GM21737 (cell line): ENCODE measurements at regions not wholly inside any gene's neighbourhood (a gene's known extent, or its start where the extent isn't known, plus 50 kb on each side); places are given as distances from the start of the nearest gene placed in this dataset.
"Not testable (repeated sequence)": the region's sequence is repeated elsewhere in the genome, so short reads cannot be mapped to it uniquely, and the experiment has no call there.

Experiments used
- ATAC-seq: cut with Tn5 transposase; IDR thresholded peaks from one replicate; pipeline ENCODE4 v1.9.1; 2021; ENCODE audit warnings: mild to moderate bottlenecking, moderate library complexity; ENCODE audit not compliant: unreplicated experiment

DNA sequence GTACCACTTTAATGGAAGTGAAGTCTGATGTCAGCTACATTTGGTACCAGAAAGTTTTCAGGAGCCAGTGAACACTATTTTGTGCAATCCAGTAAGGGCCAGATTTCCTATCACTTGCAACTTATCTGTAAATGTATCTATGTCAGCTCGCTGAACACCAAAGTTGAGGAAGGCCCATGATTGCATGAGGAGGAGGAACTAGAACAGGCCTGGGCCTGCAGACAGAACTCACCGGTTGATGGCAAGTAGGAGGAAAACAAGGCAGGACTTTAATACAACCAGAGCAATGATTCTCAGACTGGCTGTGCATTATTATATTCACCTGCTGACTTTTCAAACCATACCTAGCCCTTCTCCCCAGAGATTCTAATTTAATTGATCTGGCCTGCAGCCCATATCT is 540.2 kb downstream of the CETN3 start:
- no peak for ATAC-seq

DNA sequence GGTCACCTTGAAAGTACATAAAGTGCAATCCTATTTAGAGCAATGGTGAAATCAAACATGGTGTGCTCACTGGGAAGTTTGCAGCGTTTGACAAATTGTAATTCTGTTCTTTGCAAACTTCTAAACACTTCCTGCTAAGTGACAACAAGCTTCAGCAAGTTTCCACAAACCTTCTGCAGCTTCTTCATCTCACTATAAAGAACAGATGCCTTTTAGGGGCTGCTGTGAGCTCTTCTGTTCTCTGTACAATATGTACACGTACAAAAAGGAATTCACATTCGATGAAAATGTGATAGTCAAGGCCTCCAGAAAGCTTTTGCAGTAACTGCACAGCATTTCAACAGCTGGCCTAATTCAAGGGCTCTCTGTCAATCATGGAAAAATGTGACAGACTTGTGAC is 543.1 kb downstream of the CETN3 start:
- ATAC-seq: no peak

- ATAC-seq: no peak
Observed at GRCh38 chr5:89864941-89865340, 544.6 kb downstream of the CETN3 start.

DNA sequence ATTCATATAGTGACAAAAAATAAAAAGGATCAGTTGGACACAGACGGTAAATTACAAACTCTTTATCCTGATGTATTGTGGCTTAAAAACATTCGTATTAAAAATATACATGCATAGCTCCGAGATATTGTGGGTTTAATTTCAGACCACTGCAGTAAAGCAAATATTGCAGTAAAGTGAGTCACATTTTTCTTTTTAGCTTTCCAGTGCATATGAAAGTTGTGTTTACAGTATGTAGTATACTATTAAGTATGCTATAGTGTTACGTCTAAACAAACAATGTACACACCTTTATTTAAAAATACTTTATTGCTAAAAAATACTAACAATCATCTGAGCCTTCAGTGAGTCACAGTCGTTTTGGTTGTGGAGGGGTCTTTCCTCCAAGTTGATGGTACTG is 551.8 kb downstream of the CETN3 start:
- no peak for ATAC-seq

GRCh38 chr5:89855417-89855816 is 554.1 kb downstream of the CETN3 start:
- ATAC-seq: no peak

- no peak for ATAC-seq
Observed at GRCh38 chr5:89851911-89852310, 557.6 kb downstream of the CETN3 start.

DNA sequence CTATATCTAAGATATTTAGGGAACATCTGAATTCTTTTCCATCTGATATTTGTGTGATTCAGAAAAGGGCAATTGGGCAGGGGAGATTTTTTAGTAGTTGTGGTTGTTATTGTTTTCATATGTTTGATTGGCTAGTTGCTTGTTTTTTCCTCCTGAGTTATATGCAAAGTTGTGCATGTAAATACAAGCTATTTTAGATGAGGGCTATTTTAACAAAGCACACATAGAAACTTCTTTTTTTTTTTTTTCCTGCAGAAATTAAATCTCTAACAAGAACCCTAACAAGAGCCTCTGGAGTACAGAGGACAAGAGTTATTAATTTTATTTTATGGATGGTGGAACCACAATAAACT is 559.1 kb downstream of the CETN3 start:
- ATAC-seq: no peak

DNA sequence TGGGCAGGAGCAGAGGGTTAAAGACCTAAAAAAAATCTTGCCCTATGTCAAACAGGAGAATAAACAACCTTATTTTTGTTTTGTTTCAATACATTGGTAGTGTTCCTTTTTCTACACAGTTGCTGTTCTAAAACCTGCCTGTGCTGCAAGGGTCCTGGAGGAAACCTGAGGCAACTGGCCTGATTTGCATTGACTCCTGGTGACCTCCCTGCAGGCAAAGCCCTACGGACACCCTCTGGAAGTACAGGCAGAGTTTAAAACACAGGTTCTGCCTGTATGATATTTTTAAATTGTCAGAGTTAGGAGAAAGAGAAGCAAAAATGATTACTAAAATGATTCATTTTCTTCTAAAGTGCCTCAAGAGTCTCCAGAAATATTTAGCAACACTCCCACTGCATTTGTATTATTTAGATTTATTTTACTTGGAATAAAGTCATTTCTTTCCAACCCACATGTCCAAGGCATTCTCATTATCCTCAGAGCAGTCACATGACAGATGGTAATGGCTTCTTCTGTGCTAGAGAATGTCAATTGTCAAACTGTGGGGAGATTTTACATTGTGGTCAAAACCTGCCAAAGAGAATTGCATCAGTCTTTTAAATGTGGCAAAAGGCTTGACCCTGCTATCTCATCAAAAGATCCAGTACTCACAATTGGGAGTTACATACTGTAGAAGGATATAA is 559.6 kb downstream of the CETN3 start:
- no peak for ATAC-seq

DNA sequence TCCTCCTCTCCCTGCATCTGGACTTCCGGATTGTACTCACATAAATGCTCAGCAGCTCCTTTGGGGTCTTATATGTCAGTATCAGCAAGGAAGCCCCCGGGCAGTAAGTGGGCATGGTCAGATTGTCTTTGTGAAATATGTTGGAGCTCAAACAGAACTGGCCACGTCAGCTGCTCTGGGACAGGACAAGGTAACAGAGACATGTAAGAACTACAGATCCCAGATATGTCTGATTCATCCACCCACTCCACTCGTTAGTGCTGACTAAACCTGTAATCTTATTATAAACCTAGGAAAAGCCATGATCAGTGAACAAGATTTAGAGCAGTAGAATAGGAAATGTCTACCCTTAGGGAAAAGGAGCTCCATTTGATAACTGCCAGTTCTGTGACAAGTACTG is 561.8 kb downstream of the CETN3 start:
- ATAC-seq: no peak

DNA sequence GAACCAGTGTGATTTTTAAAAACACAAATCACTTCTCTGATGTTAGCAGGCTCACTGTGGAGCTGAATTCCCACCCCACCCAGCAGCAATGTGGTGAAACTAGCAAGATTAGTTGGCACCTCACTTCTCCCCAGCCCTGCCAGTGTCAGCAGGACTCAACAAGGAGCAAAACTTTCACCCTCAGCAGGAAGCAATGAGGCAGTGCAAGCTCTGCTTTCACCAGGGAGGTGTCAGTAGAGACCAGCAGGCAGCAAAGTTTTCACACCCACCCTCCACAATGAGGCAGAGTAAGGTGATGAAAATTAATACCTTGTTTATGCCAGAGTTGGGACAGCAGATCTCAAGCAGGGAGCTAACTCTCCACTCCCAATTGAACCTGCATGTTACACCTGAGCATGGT is 565.0 kb downstream of the CETN3 start:
- ATAC-seq: no peak

DNA sequence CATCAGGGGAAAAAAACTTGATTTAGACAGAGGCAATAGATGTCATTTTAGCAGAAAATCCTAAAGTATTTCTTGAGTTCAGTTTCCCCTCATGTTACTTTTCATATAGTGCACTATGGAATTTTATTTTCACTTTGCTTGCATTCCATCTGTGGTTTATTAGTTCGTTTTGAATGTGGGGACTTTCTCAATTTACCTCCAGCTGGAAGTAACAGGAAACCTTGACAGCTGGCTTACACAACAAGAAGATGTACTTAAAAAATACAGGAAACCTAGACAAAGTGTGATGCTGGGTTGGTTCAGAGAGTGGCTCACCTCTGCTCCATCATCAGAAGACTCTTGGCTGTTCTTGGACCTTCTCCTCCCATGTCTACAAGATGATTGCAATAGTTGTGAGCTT is 567.0 kb downstream of the CETN3 start:
- ATAC-seq: no peak

GRCh38 chr5:89840906-89841305 is 568.6 kb downstream of the CETN3 start:
- no peak for ATAC-seq

DNA sequence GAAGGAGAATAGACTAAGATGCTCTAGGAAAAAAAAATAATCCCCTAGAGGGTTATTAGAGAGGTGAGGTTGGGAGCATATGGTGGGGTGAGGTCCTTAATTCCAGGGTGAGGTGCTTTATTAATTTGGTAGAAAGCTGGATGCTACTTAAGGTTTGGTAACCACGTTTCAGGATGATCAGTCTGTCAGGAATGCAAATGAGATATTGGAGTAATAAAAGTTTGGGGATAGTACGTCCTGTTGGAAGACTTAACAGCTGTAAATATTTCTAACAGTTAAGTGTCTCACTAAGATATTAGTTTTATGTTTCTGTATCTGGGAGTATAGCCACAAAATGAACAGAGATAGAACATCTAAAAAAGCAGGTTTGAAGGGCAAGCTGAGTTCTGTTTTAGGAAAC is 578.9 kb downstream of the CETN3 start:
- no peak for ATAC-seq

DNA sequence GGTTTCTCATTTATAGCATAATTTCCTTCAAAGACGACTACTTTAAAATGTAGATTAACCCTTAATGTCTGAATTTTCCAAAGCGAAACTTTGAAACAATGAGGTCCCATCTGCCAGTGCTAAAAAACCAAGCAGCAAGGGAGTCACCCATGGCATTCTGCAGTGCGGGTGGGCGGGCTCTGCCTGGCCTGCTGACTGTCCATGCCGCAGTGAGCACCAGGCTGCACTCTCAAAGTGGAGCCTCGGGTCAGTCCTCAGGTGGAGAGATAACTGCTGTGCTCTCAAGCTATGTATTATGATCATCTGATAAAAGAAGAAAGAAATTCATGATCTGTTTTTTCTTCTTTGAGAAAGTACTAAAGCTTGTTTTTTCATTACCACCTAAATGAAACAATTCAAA is 581.6 kb downstream of the CETN3 start:
- no peak for ATAC-seq

DNA sequence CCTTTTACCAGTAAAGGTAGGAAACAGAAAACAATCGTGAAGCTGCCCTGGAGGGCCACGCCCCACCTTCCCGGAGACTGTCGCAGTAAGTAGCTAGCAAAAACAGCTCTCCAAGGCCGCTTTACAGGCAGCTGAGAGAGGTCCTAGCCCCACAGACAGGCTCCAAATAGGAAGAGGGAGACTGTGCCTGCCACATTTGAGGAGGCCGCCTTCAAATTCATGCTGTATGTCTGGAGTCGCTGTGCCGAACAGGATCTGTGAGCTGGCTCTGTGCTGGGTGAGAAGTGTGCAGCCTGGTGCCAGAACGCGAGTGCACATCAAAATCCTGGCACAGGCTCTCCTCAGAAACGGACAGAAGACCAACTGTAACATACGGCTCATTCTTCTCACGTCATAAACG is 582.2 kb downstream of the CETN3 start:
- ATAC-seq: no peak

DNA sequence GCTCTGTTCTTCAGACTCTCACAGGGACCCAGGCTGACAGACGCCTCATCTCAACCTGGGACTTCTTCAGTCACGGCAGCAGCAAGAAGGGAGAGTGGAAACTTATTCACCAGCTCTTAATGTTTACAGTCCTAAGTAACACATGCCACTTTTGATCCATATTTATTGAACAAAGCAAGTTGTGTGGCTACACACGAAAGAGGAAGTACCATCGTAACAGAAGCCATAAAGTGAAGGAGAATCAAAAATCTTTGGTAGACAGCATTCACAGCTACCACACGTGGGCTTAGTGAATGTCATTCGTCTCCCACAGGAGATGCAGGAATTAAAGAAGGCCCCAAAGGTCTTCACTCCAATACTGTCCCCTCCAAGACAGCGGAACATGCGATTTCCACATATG is 582.6 kb downstream of the CETN3 start:
- ATAC-seq: no peak

- no peak for ATAC-seq
Observed at GRCh38 chr5:89823046-89823445, 586.5 kb downstream of the CETN3 start.

DNA sequence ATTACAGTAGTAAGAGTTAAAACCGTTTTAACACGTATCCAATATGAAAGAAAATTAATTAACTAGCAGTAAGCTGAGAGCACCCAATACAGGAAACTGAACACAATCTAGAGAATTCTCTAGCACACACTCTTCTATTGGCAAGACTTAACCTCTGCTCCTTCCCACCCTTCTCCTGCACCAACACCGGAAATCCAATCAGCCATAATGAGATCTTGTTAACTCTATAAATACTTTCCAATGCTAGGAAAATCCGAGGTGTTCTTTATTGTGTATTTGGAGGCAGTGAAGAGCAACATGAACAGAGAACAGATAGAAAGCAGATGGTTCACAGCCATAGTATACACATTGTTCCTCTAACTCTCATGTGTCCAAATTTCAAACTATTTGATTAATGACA is 591.7 kb downstream of the CETN3 start:
- ATAC-seq: no peak

- no peak for ATAC-seq
Observed at GRCh38 chr5:89816038-89816437, 593.5 kb downstream of the CETN3 start.

- not testable (repeated sequence) for ATAC-seq
Observed at GRCh38 chr5:89800735-89801134, 608.8 kb downstream of the CETN3 start.

DNA sequence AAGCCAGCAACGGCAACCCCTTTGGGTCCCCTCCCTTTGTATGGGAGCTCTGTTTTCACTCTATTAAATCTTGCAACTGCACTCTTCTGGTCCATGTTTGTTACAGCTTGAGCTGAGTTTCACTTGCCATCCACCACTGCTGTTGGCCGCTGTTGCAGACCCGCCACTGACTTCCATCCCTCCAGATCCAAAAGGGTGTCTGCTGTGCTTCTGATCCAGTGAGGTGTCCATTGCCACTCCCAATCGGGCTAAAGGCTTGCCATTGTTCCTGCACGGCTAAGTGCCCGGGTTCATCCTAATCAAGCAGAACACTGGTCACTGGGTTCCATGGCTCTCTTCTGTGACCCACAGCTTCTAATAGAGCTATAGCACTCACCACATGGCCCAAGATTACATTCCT is 615.1 kb downstream of the CETN3 start:
- not testable (repeated sequence) for ATAC-seq

GRCh38 chr5:89779734-89780133 is 629.8 kb downstream of the CETN3 start:
- not testable (repeated sequence) for ATAC-seq

GRCh38 chr5:89777758-89778157 is 631.8 kb downstream of the CETN3 start:
- ATAC-seq: no peak
